HG03095 (cell line): ENCODE measurements at regions not wholly inside any gene's neighbourhood (a gene's known extent, or its start where the extent isn't known, plus 50 kb on each side); places are given as distances from the start of the nearest gene placed in this dataset.

Experiments
- ATAC-seq: cut with Tn5 transposase; IDR thresholded peaks from one replicate; pipeline ENCODE4 v1.9.1; 2021; ENCODE audit warnings: moderate library complexity; ENCODE audit not compliant: unreplicated experiment

DNA sequence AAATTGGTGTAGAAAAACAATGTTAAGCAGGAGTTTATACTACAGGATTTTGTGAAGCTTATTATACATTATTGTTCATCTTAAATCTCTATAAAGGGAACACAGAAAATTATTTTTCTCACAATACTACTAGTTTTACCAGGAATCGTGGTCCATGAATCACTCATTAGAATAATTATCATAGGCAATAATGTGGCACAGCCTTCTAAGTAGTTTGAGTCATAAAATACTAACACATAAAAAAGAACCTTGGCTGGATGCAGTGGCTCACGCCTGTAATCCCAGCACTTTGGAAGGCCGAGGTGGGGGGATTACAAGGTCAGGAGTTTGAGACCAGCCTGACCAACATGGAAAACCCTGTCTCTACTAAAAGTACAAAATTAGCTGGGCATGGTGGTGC is 393.1 kb upstream of the ZNF717 start:
- ATAC-seq = no peak

DNA sequence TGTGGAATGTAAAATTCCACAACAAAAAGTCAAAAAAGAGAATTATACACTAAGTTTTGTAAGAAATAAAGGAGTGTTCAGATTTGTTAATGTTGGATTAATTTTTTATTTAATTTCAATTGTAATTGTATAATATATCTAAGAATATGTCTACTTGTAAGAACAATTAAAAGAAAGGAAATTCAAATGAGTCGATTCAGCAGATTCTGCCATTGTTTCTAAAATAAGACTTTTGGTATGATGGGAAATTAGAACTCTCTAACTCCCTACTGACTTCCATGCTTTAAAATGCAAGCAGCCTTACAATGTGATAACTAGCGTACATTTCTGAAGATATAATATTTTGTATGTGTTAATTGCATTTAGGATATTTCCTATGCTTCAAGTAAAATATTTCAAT is 395.9 kb upstream of the ZNF717 start:
- ATAC-seq = no peak

DNA sequence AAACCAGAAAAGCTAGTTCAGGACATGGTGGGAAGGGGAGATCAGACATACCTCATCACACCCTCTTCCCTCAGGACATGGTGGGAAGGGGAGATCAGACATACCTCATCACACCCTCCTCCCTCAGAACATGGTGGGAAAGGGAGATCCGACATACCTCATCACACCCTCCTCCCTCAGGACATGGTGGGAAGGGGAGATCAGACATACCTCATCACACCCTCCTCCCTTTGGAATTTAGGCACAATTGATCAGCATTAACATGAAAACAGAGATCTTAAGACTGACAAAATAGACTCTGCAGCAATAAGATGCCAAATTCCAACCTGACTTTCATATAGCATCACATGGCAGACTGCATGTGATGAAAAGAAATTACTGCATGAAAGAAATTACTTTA is 412.7 kb upstream of the ZNF717 start:
- no peak for ATAC-seq

DNA sequence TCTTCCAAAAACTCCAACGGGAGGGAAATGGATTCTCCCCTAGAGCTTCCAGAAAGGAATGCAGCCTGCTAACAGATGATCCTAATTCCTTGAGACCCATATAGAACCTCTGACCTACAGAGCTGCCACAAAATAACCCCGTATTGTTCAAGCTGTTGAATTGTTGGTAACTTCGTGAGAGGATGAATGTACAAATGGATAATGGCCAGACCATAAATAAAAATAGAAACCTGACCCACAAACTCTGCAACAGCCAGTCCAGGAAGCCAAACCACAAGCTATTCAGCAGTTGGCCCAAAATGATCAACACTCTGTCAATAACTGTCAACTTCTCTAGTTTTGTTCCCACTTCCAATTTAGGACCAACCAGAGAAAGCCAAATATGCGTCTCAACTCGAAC is 414.0 kb upstream of the ZNF717 start:
- no peak for ATAC-seq

DNA sequence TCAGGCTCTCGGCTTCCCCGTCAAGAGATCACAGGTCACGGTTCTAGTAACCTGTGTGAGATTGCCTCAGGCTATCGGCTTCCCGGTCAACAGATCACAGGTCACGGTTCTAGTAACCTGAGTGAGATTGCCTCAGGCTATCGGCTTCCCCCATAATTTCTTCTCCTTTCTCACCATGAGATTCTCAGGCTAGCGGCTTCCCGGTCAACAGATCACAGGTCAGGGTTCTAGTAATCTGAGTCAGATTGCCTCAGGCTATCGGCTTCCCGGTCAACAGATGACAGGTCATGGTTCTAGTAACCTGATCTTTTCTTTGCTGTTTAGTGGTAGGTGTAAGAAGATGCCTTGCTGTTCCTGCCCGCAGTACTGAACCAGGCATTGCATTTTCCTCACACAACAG is 418.2 kb upstream of the ZNF717 start:
- no peak for ATAC-seq

DNA sequence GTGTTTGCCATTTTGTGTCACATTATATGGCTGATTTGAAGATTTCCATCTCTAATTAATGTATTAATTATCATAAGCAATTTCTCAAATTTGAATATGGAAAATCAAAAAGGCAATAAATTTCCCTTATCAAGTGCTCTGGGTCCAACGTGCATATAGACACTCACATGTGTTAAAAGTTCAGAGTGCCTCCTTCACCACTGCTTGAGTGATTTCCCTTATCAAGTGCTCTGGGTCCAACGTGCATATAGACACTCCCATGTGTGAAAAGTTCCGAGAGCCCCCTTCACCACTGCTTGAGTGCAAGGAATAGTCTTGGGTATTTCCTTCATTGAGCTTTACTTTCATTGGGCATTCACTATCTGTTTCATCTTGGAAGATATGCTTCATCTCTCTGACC is 421.0 kb upstream of the ZNF717 start:
- no peak for ATAC-seq

DNA sequence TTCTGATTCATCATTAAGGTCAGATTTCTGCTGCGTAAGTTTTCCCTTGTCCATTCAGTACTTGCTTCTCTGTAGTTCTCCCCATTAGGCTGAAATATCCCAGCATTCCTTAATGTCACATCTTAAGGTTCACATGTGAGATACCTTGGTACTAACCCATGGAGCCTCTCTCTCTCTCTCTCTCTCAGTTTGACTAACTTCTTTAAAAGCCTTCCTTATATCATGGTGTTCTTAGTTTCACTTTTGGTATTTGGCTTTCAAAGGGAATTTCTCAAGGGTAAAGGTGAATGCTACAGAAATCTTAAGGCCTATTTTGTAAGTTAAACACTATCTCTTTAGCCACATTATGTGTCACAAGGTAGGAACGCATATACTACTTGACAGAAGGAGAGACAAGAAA is 427.3 kb upstream of the ZNF717 start:
- ATAC-seq = no peak

DNA sequence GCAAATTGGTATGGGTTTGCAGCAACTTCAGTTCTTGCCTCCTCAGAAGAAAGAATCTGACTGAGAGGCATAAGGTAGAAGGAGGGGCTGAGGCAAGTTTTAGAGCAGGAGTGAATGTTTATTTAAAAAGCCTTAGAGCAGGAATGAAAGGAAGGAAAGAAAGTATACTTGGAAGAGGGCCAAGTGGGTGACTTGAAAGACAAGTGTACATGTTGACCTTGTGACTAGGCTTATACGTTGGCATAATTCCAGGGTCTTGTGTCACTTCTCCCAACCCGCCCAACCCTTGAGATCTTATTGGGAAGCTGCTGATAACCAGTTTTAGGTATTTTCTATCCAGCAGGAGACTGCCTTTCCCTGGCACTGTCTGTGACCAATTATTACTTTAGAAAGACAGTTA is 436.9 kb upstream of the ZNF717 start:
- ATAC-seq = no peak

DNA sequence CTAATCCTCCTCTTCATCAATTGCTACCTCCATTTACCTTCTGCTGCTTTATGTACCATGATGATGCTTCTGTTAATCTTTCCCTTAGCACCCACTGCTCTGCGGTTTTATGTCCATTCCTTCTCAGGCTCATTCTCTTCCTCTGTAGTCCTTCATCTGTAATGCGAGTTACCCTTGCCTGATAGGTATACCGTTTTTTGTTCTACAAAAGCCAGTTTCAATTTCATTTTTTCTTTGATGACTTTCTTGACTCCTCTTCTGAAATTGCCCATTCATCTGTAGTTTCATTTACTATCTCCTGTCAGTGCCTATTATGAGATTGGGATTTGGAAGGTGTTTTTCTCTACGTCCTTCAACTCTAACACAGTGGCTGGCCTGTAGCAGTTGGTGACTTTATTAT is 445.9 kb upstream of the ZNF717 start:
- no peak for ATAC-seq

DNA sequence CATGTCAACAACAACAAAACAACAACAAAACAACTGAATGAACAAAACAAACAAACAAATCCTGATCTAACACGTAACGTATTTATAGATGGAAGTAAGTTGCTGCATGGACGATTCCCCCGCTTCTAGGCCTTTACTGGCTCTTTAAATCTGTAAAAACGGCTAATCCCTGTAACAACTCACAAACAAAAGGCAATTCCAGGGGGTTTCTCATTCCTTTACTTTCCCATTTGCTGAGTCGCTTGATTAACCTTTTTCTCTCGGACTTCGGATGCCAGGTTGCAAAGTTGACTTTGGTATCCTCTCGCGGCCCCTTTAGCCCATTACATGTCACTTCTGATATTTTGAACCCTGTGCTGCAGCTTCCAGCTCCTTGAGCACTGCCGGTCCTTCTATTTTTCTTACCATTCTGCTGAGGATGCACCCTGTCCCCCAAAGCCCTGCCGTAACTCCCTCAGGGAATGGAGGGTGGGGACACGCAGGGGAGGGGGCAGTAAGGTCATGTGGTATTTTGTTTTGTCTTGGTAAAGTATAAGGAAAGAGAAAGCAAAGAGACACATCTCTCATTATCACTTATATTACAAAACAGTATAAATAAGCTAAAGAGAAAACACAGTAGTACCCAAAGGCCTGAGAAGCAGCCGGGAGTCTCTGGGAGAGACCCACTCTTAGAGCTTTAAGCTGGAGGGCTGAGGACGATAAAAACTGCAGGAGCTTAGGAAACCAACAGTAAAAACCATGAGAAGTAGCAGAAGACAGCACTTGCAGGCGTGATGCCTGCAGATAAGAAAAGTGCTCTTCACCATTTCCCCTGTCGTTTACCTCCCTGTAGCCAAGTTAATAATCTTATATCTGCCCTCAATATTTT is 457.8 kb upstream of the ZNF717 start:
- ATAC-seq = no peak

DNA sequence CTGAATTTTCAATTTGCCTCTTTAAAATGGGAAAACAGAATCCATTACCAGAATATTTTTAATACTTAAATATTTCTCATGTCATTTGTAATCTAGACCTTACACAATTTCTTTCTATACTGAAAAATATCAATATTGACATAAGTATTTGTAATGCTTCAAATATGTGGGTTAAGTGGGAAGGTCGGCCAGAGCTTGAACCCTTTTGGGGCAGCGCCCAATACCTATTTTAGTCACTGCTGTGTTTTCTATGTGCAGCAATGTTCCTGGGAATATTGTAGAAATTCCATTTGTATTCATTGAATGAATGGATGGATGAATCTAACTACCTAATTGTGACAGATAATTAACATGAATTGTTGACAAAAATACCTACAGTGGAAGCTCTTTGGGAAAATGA is 459.7 kb upstream of the ZNF717 start:
- ATAC-seq = no peak

DNA sequence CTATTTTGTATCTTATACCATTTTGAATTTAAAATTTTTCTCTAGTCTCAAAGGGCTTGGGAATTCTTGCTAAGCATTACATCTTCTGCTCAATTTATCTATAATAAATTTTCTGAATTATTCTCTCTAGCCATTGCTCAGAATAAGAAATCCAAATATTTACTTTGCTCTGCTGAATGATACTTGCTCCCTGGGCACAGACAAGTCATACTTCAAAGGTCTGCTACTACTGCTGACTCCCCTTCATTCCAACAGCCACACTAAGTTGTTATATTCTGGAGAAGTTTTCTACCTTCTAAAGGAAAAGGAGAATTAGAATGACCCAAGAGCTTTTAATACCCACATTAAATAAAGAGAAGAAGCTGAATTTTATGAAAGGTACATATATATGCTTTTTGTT is 460.3 kb upstream of the ZNF717 start:
- ATAC-seq = no peak

DNA sequence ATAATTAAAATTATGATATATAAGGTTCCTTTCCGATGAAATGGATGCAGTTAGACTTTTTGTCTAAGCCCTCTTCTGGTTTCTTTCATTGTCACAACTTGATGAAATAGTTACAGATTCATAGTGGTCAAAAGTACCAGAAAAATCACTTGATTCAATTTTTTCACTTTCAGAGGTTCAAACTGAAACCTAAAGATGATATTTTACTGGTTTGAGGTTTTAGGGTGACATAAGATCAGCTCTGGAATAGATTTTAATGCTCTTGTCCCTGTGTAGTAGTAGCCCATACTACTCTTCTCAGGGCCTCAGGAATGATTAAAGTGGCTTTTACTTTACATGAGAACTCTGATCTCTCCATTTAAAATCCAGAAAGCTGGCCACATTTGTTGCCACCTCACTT is 479.1 kb upstream of the ZNF717 start:
- ATAC-seq = no peak

DNA sequence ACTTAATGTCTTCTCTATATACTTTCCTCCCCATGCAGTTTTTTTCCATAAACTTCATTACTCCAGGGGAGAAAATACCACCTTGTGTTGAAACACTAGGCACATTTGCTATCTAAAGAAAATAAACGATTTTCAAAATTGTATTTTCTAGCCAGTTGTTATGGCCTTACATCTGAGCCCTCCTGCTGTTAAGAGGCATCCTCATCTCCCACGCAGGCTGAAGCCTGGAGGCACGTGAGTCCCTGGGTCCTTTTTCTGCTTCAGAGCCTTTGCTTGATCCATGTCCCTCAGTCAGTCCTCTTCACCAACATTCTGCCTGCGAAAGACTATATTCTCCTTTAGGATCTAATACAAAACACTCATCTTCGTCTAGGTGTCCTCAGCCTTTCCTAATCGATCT is 479.6 kb upstream of the ZNF717 start:
- no peak for ATAC-seq

DNA sequence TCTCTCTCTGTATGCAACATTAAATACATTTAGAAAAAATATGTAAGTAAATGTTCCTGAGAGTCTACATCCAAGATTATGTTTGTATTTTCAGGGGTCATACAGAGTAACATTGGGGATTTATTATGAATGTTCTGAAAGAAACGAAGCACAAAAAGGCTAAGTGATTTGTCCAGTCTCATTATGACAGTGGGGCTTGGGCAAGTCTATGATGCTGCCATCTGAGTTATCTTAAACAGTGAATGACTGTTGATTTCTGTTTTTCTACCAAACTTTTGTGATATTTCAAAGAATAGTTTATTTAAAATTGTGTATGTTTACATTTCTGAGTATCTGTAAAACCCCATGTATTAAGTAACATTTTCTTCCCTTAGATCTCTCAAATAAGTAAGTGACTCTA is 481.2 kb upstream of the ZNF717 start:
- ATAC-seq = no peak

DNA sequence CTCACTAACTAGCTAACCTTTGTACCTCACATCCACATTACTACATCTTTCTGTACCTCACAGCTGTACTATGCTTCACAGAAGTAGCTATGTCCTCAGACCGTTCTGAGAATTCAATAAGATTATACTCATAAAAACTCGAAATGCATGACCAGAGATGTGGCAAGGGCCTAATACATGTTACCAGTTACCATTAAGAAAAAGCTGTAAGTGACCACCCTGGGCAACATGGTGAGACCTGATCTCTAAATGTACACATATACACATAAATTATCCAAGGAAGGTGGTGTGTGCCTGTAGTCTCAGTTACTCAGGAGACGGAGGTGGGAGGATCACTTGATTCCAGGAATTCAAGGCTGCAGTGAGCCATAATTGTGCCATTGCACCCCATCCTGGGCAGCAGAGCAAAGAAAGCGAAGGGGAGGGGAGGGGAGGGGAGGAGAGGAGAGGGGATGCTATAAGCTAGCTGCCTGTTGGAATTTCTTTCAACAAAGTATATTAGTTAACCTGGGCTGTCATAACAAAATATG is 482.6 kb upstream of the ZNF717 start:
- ATAC-seq = no peak

DNA sequence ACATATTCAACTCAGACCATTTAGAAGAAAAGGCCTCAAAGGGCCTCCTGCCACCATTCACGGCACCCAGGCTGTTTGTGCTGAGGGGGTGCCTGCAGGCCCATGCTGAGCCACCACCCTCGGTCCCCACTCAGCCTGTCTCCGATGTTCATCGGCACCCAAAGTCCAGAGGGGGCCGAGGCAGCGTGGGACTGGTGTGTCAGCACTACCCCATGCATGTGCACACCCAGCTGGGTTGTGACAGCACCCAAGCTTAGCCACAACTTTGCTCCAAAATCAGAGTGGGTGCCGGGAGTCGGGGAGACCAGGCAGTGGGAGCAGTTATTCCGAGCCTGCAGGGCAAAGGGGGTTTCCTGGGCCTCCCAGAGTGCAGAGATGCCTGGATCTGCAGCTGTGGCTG is 508.5 kb upstream of the ZNF717 start:
- no peak for ATAC-seq

DNA sequence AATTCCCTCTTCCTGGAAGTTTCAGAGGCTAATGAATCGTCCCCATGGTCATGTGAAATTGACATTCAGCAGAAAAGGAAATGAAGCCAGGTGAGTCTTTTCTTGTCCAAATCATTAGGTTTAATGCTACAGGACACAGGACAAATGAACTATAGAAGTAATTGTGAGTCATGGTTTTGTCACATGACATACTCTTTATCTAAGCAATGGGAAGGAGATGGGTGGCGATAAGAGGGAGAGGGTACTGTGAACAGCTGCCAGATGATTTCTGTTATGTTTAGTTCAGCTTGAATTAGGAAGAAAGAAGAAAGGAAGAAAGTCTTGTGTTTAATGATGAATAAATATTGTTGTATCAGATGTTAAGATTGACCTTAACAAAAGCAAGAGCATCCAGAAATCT is 515.4 kb upstream of the ZNF717 start:
- no peak for ATAC-seq

DNA sequence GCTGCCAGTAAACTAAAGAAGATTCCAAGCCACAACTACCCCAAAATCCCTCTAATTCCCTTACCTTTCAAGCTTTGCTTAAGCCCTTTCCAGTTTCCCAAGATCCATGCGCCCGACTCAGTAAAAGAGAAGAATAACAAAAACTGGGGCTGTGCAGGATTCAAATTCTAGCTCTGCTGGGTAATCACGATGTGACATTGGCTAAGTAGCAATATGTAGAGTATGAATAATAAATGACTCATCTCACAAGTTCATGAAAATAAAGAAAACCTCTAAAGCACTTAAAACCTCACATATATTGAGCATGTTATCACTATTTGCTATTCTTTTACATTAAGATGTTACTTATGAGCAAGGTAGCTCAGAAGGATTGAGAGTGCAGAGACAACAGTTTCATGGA is 522.2 kb upstream of the ZNF717 start:
- ATAC-seq = no peak

DNA sequence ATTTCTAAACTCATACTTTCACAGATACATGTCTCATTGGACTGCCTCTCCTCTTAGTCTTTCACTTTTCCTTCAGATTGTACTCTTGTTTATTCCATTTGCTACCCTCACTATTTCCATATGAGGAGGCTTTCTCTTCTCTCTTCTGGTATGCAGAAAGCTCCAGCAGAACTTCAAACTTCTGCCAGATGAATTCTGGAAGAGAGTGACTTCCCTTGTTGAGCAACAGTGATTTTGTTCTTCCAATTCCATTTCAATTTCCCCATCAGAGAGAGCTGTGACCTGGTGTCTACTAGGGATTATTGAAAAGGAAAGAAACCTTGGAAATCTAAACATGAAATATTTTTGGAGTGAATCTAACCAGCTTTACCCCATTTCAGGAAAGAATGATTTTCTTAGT is 523.2 kb upstream of the ZNF717 start:
- ATAC-seq = no peak

DNA sequence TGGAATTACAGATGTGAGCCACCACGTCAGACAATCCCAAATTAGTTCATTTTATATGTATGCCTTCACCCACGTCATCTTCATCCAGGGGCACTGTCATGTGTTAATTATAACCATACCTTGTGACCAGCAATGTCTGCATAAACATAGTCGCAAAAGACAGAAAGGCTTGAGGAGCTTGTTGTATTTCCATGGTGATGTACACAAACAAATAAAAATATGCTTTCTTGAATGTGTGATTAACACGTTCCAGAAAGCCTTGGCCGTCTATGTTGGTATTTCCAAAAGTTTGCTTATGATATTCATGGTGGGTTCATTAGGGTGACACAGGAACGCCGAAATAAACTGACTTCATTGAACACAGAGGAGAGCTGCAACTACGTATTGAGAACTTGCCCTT is 524.7 kb upstream of the ZNF717 start:
- no peak for ATAC-seq

DNA sequence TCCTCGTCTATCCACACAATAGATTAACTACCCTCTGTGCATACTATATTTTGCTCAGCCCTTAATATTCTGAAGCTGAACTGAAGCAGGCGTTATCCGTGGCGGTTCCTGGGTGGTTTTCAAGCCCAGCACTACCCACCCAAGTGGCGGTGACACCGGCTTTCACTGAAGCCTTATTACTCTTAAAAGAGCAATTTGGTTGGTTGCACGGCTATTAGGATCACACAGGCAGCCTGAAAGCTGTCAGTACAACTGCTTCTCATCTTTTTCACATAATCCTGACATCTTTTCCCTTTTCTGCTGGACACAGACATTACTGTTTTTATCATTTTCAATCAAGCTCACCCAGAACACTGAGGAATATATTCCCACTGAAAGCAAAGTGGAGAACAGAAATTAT is 525.3 kb upstream of the ZNF717 start:
- no peak for ATAC-seq

DNA sequence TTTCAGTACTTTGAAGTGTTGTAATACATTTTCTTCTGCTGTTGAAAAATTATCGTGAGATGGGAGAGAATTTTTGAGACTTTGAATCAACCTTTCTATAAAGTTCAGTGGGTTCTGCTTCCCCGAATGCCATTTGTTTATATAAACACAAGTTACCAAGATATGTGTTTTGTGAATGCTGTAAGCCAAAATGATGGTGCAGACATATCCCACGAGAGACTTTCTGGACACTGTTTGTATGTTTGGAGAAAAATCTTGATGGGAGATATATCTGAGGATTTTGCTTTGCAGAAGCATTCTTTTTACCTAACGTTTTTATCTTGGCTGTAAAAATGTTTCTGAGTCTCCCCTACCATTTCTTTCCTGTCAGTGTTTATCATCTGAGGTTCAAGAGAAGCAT is 526.6 kb upstream of the ZNF717 start:
- ATAC-seq = no peak
